ENCODE measurements at regions not wholly inside any gene's neighbourhood (a gene's known extent, or its start where the extent isn't known, plus 50 kb on each side); places are given as distances from the start of the nearest gene placed in this dataset.
"Not testable (repeated sequence)": the region's sequence is repeated elsewhere in the genome, so short reads cannot be mapped to it uniquely, and the experiment has no call there.

- DNase-seq (ENCODE audit: low spot score): no peak
Observed at GRCh38 chr13:37510441-37510840, 88.1 kb downstream of the POSTN start.

GRCh38 chr13:37505531-37505930, 93.0 kb downstream of the POSTN start:
- DNase-seq (ENCODE audit: low spot score): no peak

DNA sequence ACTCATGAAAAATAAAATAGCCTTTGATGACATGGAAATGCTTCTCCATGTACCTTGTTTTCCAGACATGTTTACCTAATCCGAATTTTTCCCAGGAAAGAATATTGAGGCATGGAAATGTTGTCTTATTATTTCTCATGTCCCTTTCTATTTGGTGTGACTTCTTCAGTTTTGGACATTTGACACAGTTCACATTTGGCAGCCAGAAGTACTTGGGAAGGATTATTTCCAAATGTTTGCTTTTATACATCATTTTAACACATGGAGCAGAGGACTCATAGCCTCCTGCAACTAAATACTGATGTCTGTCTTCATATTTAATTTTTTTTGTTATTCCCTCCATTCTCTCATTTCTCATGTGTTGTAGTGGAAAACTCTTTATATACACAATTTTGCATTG, 94.3 kb downstream of the POSTN start:
- no peak for DNase-seq (ENCODE audit: low spot score)

- DNase-seq (ENCODE audit: low spot score): no peak
Observed at GRCh38 chr13:37503287-37503686, 95.3 kb downstream of the POSTN start.

DNA sequence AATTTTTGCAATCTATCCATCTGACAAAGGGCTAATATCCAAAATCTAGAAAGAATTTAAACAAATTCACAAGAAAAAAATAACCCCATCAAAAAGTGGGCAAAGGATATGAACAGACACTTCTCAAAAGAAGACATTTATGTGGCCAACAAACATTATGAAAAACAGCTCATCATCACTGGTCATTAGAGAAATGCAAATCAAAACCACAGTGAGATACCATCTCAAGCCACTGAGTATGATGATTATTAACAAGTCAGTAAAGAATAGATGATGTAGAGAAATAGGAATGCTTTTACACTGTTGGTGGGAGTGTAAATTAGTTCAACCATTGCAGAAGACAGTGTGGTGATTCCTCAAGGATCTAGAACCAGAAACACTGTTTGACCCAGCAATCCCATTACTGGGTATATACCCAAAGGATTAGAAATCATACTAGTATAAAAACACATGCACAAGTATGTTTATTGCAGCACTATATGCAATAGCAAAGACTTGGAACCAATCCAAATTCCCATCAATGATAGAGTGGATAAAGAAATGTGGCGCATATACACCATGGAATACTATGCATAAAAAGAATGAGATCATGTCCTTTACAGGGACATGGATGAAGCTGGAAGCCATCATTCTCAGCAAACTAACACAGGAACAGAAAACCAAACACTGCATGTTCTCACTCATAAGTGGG, 96.1 kb downstream of the POSTN start:
- DNase-seq (ENCODE audit: low spot score): not testable (repeated sequence)

- DNase-seq (ENCODE audit: low spot score): no peak
Observed at GRCh38 chr13:37501187-37501586, 97.4 kb downstream of the POSTN start.

DNA sequence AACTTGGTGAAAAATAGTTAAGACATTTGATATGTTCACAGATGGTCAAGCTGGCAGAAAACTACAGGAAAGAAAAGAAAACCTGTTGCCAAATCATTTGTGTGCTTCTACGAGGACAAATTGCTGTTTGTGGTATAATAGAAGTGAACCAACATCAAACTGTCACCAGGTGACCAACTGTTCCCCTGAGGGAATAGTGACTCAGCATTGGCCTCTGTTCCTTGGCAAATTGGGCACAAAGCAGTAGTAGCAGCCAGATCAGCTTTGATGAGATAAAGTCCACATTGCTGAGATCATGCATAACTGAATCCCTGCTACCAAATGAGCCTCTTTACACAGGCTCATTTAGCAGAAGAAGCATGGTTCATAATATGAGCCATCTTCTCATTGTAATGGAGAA, 103.5 kb downstream of the POSTN start:
- no peak for DNase-seq (ENCODE audit: low spot score)

DNA sequence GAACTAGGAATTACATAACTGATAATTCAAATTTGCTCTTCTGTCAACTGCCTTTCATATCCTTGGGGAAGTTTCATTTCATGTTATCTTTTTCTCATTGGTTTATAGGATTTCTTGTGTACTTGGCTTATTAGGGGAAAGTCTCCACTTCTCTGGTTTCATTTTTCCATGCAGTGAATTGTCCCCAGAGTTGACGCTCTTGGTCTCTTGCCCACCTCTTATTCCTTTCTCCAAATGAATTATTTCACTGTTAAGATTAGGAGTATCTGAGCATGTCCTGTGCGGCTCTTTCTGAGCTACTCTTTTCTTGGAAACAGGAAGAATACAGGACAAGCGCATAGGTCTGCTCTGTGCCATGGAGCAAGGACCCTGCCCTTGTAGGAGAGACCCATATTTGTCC, 104.8 kb downstream of the POSTN start:
- DNase-seq (ENCODE audit: low spot score): no peak

DNA sequence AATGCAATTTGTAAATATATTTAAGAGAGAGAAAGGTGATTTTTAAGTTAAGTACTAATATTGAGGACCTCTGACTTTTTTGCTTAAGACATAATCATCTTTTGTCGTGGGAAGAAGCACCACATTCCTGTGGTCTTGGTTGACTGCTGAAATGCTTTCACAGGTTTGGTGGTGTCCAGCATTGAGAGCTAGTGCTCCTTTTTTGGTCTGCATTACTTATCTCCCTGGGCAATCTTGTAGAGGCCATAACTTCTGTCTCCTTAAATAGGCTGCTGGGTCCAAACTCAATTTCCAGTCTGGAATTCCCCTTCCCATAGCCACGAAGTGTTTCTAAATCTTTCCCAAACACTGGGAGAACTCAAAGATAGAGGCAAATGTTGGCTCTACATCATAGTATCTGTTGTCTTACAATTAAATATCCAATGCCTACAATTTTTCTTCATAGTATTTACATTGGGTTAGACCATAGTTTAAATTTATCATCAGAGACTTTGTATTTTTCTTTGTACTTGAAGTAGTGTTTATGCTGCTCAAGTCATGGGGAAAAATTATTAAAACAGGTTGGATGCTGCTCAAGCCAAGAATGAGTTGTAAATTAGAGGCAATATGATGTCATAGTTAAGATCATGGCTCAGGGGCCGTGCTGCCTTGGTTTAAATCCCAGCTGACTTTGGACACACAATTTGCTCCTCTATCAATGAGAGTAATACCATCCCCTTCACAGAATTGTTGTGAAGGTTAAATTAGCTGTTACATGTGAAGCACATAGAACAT, 105.6 kb downstream of the POSTN start:
- no peak for DNase-seq (ENCODE audit: low spot score)

DNA sequence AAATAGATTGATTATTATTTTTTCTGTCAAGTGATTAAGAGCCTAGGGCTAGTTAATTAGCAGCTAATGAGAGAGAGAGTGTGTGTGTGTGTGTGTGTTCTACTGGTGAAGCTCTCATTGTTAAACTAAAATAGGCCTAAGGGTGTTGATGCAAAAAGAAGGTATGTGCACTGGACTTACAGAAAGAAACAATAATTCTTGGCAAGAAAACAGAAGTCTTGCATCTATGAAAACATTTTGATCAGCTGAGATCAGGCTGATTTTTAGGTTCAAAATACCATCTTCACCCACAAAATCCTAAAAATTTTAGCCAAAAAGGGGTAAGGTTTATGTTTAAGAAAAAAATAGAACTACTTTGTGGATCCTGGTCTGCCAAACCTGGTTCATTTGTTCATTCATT, 106.5 kb downstream of the POSTN start:
- no peak for DNase-seq (ENCODE audit: low spot score)

DNA sequence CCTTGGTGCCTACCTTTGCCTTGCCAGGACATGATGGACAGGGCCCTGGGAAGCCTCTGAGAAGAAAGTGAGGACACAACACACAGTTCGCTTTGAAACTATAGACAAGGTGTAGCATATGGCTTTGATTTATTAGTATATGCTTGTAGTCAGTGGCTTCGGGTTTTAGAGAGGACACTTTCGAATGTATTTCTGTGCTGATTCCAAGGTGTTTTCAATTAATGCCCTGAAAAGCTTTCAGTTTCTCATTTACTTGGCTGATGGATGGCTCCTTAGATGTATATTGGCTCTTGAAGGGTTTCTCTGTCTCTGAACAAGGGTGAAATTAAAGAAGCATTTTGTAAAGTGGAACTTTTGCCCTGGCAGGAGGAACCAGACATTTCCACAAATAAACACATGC, 106.9 kb downstream of the POSTN start:
- DNase-seq (ENCODE audit: low spot score): no peak

GRCh38 chr13:37490176-37490779, 108.3 kb downstream of the POSTN start:
- DNase-seq (ENCODE audit: low spot score): no peak

DNA sequence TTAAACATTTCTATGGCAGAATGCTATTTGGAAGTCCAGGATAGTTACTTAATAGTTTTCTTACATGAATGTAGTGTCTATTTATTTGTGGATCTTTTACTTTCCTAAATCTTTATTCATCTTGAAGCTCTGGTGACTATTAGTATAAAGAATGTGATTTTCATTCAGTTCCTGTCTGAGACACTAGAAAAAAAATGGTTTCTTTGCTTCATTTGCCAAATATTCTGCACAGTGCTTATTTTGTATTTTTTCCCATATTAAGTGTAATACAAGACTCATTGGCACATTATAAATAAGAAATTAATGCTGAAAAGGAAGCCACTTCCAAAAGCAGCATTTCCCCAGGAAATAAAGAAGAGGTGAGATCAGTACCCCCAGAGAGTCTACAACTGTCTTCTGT, 109.8 kb downstream of the POSTN start:
- DNase-seq (ENCODE audit: low spot score): no peak

- DNase-seq (ENCODE audit: low spot score): no peak
Observed at GRCh38 chr13:37486171-37486681, 112.3 kb downstream of the POSTN start.

GRCh38 chr13:37485756-37486155, 112.8 kb downstream of the POSTN start:
- DNase-seq (ENCODE audit: low spot score): no peak

DNA sequence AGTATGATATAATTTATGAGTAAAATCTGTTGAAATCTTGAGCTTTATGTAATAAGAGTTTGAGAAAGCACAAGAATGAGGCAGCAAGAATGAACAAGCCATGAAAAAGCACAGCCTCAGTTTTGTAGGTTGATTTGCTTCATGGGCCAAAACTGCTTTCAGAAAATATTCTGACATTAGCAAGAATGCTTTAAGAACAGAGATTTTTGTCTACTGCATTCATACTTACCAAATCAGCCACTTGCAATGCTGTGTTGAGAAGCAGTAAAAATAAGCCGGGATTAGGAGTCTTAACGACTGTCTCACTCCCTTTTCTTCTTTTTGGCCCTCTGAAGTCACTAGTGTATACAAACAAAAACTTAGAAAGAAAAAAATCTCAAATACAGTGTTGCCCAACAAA, 114.5 kb downstream of the POSTN start:
- no peak for DNase-seq (ENCODE audit: low spot score)

DNA sequence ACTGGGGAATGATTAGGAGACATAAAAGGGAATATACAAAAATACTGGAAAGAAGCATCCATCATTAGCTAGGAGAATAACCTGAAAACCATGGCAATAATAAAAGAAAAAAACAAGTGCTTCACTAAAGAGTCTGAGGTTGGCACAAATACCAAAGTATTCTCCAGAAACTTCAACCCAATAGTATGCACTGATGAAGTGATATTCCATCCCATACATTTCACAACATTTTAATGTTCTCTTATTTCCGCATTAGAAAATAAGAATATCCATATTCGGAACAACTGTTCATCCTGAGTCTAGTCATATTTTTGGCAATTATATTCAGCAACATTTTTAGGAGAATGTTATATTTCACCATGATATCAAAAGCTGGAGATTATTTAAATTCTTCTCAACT, 116.2 kb downstream of the POSTN start:
- DNase-seq (ENCODE audit: low spot score): no peak

GRCh38 chr13:37481885-37482227, 116.7 kb downstream of the POSTN start:
- no peak for DNase-seq (ENCODE audit: low spot score)

DNA sequence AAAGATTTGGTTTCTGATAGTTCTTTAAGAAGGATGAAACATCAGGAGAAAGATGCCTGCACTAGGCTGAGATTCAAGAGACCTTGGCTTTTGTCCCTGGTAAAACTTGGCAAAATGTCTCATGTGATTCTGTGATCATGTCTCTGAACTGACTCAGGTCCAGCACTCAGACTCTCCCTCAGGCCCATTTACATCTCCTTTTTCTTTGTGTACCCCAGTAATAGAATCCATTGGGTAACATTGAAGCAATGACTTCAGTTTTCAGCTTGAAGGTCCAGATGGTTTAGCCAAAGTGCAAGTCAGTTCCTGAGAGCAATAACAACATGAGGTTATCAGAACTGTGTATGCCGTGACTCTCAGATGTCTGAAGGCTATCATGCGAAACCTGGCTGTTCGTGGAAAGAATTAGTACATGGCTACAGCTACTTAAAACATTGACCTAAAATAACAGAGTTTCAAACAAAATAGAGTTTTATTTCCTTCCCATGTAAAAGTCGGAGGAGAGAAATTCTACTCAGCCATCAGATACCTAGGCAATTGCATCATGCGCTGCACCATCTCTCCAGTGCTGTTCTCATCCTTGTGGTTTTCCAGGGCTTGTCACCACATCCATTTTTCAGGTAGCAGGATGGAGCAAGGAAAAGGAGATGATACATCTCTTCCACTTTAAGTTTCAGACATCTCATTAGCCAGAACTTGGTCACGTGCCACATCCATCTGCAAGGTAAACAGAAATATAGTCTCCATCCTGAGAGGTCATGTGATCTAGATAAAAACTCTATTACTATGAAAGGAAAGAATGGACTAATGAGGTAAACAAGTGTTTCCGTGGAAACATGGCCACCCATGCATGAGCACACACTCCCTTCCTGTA, 117.3 kb downstream of the POSTN start:
- no peak for DNase-seq (ENCODE audit: low spot score)

- no peak for DNase-seq (ENCODE audit: low spot score)
Observed at GRCh38 chr13:37479916-37480315, 118.7 kb downstream of the POSTN start.

DNA sequence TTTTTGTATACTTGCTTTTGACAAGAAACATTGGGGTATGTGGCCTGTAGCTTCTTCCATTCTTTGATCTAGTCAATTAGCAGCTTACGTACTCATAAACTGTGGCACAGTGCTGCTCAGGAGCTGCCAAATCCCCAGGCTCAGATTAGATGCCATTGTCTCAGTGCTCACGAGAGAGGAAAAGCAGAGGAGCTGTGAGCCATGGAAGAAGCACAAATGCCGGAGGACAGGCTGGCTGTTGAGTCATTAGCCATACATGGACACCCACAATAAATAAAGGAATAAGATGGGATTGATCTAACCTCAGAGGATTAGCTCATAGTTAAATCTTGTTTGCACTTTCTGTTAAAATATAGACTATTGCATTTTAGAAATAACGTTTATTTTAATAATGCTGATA, 121.7 kb downstream of the POSTN start:
- no peak for DNase-seq (ENCODE audit: low spot score)

DNA sequence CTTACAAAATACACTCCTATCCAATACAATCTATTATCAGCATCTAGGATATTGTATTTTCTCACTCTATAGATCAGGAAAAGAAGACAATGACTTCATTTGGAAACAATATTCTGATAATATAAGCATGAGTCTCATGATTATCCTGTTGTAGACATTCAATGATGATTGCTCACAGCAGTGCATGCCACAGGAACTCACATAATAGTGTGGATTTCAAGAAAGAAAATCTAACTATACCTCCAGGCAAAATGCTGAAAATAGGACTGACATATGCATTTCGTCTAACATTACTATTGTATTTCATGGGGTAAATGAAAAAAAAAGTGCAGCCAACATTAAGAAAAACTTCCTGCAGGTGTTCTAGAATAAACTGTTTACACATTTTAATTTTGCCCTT, 122.6 kb downstream of the POSTN start:
- no peak for DNase-seq (ENCODE audit: low spot score)

All from pons (tissue), 1 donor.